GM13976 (cell line): ENCODE measurements at regions not wholly inside any gene's neighbourhood (a gene's known extent, or its start where the extent isn't known, plus 50 kb on each side); places are given as distances from the start of the nearest gene placed in this dataset.

ENCODE experiments used
- DNase-seq: peaks from one replicate; pipeline ENCODE4 v3.0.0; 2012; ENCODE audit warnings: low spot score
- CTCF ChIP-seq: IDR thresholded peaks from 2 replicates; pipeline ENCODE4 v1.5.1; 2012; ENCODE audit warnings: borderline replicate concordance, mild to moderate bottlenecking; ENCODE audit not compliant: insufficient read depth; ENCODE audit errors: extremely low read depth, missing control alignments, control extremely low read depth
- in situ Hi-C: fragments of 300-500 bp; cut with MboI; formaldehyde crosslinking; loops from one replicate; pipeline ENCODE4 v1.12.0; 2022; ENCODE audit warnings: low sequenced_read_pairs, mixed read lengths, inconsistent platforms; ENCODE audit not compliant: unreplicated experiment

GRCh38 chr20:23299673-23300050 is 50.9 kb upstream of the NXT1 start:
- in situ Hi-C loops = no loop called here

GRCh38 chr20:23298926-23299672 is 51.5 kb upstream of the NXT1 start:
- DNase-seq = no peak
- TF ChIP-seq CTCF = no peak
- in situ Hi-C loops = no loop called here

More at GRCh38 chr20:23299673-23300050, 50.9 kb upstream of the NXT1 start:
- no peak for DNase-seq
- no peak for TF ChIP-seq CTCF

GRCh38 chr20:23298155-23298554 is 52.4 kb upstream of the NXT1 start:
- DNase-seq = no peak
- TF ChIP-seq CTCF = no peak
- in situ Hi-C loops = no loop called here

- no peak for TF ChIP-seq CTCF
- in situ Hi-C loops = no loop called here
- DNase-seq = no peak
Observed at GRCh38 chr20:23296841-23297701, 53.5 kb upstream of the NXT1 start.

- in situ Hi-C loops = no loop called here
- TF ChIP-seq CTCF = no peak
- DNase-seq = no peak
Observed at GRCh38 chr20:23295934-23296333, 54.7 kb upstream of the NXT1 start.

GRCh38 chr20:23294671-23295070 is 55.9 kb upstream of the NXT1 start:
- TF ChIP-seq CTCF = no peak
- DNase-seq = no peak
- in situ Hi-C loops = no loop called here
